ENCODE measurements at regions not wholly inside any gene's neighbourhood (a gene's known extent, or its start where the extent isn't known, plus 50 kb on each side); places are given as distances from the start of the nearest gene placed in this dataset.

DNA sequence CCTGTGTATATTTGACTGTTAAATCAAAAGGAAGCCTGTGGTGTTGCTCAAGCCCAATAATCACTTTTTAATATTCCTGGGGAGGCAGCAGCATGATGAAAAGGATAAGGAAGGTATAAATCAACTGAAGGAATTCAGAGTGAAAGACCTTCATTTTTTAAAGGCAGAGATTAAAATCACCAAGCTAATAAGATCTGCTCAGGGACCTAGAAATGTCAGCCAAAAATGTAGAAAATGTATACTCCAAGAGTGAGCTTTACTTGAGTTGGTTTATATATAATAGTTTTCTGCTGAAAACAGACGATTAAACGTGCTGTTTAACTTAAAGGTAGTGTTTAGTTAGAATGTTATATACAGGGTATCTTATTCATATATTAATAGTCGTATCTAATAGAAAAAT is 549.3 kb downstream of the IQCM start:
- TF ChIP-seq YY2 (tag by site-specific recombination; IDR thresholded peaks at IDR 0.05): no peak
- TF ChIP-seq, protein P1, sequence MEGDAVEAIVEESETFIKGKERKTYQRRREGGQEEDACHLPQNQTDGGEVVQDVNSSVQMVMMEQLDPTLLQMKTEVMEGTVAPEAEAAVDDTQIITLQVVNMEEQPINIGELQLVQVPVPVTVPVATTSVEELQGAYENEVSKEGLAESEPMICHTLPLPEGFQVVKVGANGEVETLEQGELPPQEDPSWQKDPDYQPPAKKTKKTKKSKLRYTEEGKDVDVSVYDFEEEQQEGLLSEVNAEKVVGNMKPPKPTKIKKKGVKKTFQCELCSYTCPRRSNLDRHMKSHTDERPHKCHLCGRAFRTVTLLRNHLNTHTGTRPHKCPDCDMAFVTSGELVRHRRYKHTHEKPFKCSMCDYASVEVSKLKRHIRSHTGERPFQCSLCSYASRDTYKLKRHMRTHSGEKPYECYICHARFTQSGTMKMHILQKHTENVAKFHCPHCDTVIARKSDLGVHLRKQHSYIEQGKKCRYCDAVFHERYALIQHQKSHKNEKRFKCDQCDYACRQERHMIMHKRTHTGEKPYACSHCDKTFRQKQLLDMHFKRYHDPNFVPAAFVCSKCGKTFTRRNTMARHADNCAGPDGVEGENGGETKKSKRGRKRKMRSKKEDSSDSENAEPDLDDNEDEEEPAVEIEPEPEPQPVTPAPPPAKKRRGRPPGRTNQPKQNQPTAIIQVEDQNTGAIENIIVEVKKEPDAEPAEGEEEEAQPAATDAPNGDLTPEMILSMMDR (tag by site-specific recombination; IDR thresholded peaks at IDR 0.05): no peak
- TF ChIP-seq, protein P2, sequence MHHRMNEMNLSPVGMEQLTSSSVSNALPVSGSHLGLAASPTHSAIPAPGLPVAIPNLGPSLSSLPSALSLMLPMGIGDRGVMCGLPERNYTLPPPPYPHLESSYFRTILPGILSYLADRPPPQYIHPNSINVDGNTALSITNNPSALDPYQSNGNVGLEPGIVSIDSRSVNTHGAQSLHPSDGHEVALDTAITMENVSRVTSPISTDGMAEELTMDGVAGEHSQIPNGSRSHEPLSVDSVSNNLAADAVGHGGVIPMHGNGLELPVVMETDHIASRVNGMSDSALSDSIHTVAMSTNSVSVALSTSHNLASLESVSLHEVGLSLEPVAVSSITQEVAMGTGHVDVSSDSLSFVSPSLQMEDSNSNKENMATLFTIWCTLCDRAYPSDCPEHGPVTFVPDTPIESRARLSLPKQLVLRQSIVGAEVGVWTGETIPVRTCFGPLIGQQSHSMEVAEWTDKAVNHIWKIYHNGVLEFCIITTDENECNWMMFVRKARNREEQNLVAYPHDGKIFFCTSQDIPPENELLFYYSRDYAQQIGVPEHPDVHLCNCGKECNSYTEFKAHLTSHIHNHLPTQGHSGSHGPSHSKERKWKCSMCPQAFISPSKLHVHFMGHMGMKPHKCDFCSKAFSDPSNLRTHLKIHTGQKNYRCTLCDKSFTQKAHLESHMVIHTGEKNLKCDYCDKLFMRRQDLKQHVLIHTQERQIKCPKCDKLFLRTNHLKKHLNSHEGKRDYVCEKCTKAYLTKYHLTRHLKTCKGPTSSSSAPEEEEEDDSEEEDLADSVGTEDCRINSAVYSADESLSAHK (tag by site-specific recombination; IDR thresholded peaks at IDR 0.05): no peak
- no peak for TF ChIP-seq ZSCAN30 (tag by site-specific recombination; IDR thresholded peaks at IDR 0.05)
- TF ChIP-seq, protein P3, sequence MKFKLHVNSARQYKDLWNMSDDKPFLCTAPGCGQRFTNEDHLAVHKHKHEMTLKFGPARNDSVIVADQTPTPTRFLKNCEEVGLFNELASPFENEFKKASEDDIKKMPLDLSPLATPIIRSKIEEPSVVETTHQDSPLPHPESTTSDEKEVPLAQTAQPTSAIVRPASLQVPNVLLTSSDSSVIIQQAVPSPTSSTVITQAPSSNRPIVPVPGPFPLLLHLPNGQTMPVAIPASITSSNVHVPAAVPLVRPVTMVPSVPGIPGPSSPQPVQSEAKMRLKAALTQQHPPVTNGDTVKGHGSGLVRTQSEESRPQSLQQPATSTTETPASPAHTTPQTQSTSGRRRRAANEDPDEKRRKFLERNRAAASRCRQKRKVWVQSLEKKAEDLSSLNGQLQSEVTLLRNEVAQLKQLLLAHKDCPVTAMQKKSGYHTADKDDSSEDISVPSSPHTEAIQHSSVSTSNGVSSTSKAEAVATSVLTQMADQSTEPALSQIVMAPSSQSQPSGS (tag by site-specific recombination; IDR thresholded peaks at IDR 0.05; ENCODE audit: low read depth): no peak
- TF ChIP-seq, protein P4, sequence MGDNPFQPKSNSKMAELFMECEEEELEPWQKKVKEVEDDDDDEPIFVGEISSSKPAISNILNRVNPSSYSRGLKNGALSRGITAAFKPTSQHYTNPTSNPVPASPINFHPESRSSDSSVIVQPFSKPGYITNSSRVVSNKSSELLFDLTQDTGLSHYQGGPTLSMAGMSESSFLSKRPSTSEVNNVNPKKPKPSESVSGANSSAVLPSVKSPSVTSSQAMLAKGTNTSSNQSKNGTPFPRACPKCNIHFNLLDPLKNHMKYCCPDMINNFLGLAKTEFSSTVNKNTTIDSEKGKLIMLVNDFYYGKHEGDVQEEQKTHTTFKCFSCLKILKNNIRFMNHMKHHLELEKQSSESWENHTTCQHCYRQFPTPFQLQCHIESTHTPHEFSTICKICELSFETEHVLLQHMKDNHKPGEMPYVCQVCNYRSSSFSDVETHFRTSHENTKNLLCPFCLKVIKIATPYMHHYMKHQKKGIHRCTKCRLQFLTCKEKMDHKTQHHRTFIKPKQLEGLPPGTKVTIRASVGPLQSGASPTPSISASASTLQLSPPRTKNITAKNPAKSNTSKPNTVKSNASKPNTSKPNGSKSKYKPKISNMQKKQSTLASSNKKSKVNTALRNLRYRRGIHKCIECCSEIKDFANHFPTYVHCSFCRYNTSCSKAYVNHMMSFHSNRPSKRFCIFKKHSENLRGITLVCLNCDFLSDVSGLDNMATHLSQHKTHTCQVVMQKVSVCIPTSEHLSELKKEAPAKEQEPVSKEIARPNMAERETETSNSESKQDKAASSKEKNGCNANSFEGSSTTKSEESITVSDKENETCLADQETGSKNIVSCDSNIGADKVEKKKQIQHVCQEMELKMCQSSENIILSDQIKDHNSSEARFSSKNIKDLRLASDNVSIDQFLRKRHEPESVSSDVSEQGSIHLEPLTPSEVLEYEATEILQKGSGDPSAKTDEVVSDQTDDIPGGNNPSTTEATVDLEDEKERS (tag by site-specific recombination; IDR thresholded peaks at IDR 0.05): no peak
- TF ChIP-seq HOXC10 (CRISPR knock-in tag; IDR thresholded peaks at IDR 0.05): no peak
- TF ChIP-seq ZFP3 (tag by site-specific recombination; IDR thresholded peaks at IDR 0.05; ENCODE audit: low read depth): no peak
- TF ChIP-seq ZBTB1 (tag by site-specific recombination; IDR thresholded peaks at IDR 0.05): no peak
- no peak for TF ChIP-seq ZBTB20 (tag by site-specific recombination; IDR thresholded peaks at IDR 0.05)
- TF ChIP-seq TCF7L2 (IDR thresholded peaks at IDR 0.05; ENCODE audit: borderline replicate concordance, low read depth, low read length): no peak
